ENCODE measurements at regions not wholly inside any gene's neighbourhood (a gene's known extent, or its start where the extent isn't known, plus 50 kb on each side); places are given as distances from the start of the nearest gene placed in this dataset.

- Histone ChIP-seq H2AFZ (no peak overlapping the region), H3K9ac (no peak overlapping the region), H3K27me3 (ENCODE audit: control insufficient read depth, insufficient read depth, low read length) (no peaks in the 10 kb centered on the region), H3K27ac (no peak overlapping the region), H3K36me3 (ENCODE audit: control insufficient read depth, insufficient read depth, low read length) (no peaks in the 10 kb centered on the region), H3K9me3 (ENCODE audit: control insufficient read depth, low read length) (no peaks in the 10 kb centered on the region), H3K4me2 (ENCODE audit: low read length) (no peak overlapping the region), H3K4me1 (no peaks in the 10 kb centered on the region), H3K4me3 (ENCODE audit: low read depth, low read length) (no peak overlapping the region), H3K79me2 (no peaks in the 10 kb centered on the region)
- no peak for TF ChIP-seq CTCF (IDR thresholded peaks at IDR 0.05)
Measured at GRCh38 chr15:57819646-57820045, 113.1 kb downstream of the POLR2M start.

DNA sequence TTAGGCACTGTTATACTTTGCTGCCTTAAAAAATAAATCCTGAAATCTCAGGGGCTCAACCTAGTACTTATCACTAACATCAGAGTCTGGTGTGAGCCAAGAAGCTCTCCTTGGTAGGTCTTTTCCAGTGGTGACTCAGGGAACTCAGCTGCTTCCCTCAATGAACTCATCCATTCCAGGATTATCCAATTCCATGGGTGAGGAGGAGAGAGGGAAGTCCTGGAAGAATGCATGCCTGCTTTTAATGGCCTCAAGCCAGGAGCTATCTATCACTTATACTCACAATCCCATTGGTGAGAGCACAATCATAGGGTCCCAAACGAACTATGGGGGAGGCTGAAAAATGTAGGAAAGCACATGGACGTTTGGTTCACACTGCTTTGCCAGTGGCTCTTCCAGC, 113.6 kb downstream of the POLR2M start:
- no peaks in the 10 kb centered on the region for H3K27me3 ChIP-seq (ENCODE audit: control insufficient read depth, insufficient read depth, low read length)
- TF ChIP-seq CTCF (IDR thresholded peaks at IDR 0.05), result no peak
- no peak overlapping the region for H3K4me3 ChIP-seq (ENCODE audit: low read depth, low read length)
- H3K4me2 ChIP-seq (ENCODE audit: low read length), result no peak overlapping the region
- H3K27ac ChIP-seq, result no peak overlapping the region
- H3K4me1 ChIP-seq, result no peaks in the 10 kb centered on the region
- no peaks in the 10 kb centered on the region for H3K9me3 ChIP-seq (ENCODE audit: control insufficient read depth, low read length)
- no peaks in the 10 kb centered on the region for H3K79me2 ChIP-seq
- no peak overlapping the region for H2AFZ ChIP-seq
- no peaks in the 10 kb centered on the region for H3K36me3 ChIP-seq (ENCODE audit: control insufficient read depth, insufficient read depth, low read length)
- H3K9ac ChIP-seq, result no peak overlapping the region

- H2AFZ ChIP-seq, result no peak overlapping the region
- H3K4me3 ChIP-seq (ENCODE audit: low read depth, low read length), result no peak overlapping the region
- H3K27ac ChIP-seq, result no peak overlapping the region
- H3K36me3 ChIP-seq (ENCODE audit: control insufficient read depth, insufficient read depth, low read length), result no peaks in the 10 kb centered on the region
- H3K9ac ChIP-seq, result no peak overlapping the region
- H3K4me1 ChIP-seq, result no peaks in the 10 kb centered on the region
- TF ChIP-seq CTCF (IDR thresholded peaks at IDR 0.05), result no peak
- H3K27me3 ChIP-seq (ENCODE audit: control insufficient read depth, insufficient read depth, low read length), result no peaks in the 10 kb centered on the region
- H3K4me2 ChIP-seq (ENCODE audit: low read length), result no peak overlapping the region
- no peaks in the 10 kb centered on the region for H3K79me2 ChIP-seq
- no peaks in the 10 kb centered on the region for H3K9me3 ChIP-seq (ENCODE audit: control insufficient read depth, low read length)
Measured at GRCh38 chr15:57821826-57822225, 115.3 kb downstream of the POLR2M start.

DNA sequence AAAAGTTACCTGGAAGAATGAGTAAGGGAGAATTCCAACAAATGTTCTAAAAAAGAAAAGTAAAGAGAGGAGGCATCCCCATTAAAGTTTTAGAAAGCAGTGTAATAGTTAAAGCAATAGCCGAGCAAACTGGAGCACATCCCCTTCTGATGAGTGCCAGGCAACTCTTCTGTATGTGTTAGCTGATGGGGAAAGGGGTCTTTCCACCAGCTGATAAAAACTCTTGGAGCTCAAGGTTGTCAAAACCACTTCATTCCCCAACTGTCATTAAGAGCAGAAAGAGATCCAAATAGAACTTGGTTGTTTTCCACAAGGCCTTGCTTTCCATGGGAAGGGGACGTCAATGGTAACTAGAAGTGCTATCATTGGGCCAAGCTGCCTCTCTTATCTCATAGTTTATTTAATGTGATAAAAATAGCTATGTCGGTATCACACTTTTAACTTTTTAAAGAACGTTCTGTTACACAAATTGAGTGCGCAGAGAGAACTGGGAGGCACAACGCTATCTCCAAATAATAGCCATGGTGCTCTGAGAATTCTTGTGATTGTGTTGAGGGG, 116.9 kb downstream of the POLR2M start:
- Histone ChIP-seq H3K27ac (no peak overlapping the region), H3K79me2 (no peaks in the 10 kb centered on the region)

More for the DNA sequence above, 116.9 kb downstream of the POLR2M start:
- Histone ChIP-seq H3K27me3 (ENCODE audit: control insufficient read depth, insufficient read depth, low read length) (no peaks in the 10 kb centered on the region), H3K4me2 (ENCODE audit: low read length) (no peak overlapping the region), H3K4me3 (ENCODE audit: low read depth, low read length) (no peak overlapping the region), H3K9ac (no peak overlapping the region), H3K9me3 (ENCODE audit: control insufficient read depth, low read length) (no peaks in the 10 kb centered on the region), H2AFZ (no peak overlapping the region), H3K36me3 (ENCODE audit: control insufficient read depth, insufficient read depth, low read length) (no peaks in the 10 kb centered on the region), H3K4me1 (no peaks in the 10 kb centered on the region)
- TF ChIP-seq CTCF (IDR thresholded peaks at IDR 0.05), result no peak
